ENCODE measurements at regions not wholly inside any gene's neighbourhood (a gene's known extent, or its start where the extent isn't known, plus 50 kb on each side); places are given as distances from the start of the nearest gene placed in this dataset.

DNA sequence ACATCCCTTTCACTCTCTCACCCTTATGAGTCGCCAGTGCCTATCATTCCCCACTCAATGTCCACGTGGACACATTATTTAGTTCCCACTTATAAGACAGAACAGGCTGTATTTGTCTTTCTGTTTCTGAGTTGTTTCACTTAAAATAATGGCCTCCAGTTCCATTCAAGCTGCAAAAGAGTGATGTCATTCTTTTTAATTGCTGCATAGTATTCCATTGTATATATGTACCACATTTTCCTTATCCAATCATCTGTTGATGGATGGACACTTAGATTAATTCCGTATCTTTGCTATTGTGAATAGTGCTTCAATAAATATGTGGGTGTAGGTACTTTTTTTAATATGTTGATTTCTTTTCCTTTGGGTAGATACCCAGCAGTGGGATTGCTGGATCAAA lies 79.1 kb downstream of the ZNF365 start:
- Histone ChIP-seq H3K27me3 (no peaks in the 10 kb centered on the region), H3K36me3 (replicated peaks in 1 of 2; ENCODE audit: insufficient read depth in 1 of 2, low read depth in 2 of 2) (no peaks in the 10 kb centered on the region), H3K27ac (no peak overlapping the region), H3K9me3 (no peaks in the 10 kb centered on the region), H3K4me1 (no peaks in the 10 kb centered on the region), H3K4me3 (no peak overlapping the region)
- TF ChIP-seq POLR2A (IDR thresholded peaks at IDR 0.05), result no peak
- TF ChIP-seq, protein P1, sequence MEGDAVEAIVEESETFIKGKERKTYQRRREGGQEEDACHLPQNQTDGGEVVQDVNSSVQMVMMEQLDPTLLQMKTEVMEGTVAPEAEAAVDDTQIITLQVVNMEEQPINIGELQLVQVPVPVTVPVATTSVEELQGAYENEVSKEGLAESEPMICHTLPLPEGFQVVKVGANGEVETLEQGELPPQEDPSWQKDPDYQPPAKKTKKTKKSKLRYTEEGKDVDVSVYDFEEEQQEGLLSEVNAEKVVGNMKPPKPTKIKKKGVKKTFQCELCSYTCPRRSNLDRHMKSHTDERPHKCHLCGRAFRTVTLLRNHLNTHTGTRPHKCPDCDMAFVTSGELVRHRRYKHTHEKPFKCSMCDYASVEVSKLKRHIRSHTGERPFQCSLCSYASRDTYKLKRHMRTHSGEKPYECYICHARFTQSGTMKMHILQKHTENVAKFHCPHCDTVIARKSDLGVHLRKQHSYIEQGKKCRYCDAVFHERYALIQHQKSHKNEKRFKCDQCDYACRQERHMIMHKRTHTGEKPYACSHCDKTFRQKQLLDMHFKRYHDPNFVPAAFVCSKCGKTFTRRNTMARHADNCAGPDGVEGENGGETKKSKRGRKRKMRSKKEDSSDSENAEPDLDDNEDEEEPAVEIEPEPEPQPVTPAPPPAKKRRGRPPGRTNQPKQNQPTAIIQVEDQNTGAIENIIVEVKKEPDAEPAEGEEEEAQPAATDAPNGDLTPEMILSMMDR (IDR thresholded peaks at IDR 0.05), result no peak
- intact Hi-C loops (cut with DNase I), result no loop called here
- ATAC-seq (no peak), DNase-seq (no peak)
- 68 to 83% methylated on average over 3 of the region's 3 CpGs for WGBS, 2 donors

DNA sequence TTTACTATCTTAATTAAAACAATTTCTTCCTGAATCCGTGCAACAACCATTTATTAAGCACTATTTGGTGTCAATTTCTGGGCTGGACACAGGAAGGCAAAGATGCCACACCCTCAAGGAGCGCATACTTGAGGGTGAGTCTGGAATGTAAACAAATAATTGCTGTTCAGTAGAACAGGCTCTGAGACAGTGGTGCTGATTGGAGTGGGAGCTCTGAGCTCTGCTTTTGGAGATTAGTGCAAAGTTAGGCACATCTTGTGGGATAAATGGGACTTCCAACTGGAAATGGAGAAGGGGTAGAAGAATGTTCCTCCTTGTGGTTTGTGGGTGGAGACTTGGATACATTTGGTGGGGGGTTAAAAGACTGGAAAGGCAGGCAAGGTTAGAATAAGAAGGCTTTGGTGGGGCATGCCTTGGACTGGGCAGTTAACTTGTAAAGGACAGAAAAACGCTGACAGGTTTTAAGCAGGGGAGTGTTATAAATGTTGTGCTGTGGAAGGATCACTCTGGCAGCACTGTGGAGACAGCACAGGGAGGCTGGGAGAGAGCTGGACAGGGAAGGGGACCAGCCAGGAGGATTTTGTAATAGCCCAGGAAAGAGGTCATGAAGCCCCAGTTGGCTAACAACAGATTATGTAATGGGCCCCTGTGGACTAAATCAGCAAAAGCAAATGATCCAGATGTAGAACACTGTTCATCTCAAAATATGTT lies 80.7 kb downstream of the ZNF365 start:
- ATAC-seq, result peak; percentile 52
- Histone ChIP-seq H3K27ac (no peak overlapping the region), H3K4me1 (no peaks in the 10 kb centered on the region), H3K9me3 (no peaks in the 10 kb centered on the region), H3K4me3 (no peak overlapping the region), H3K36me3 (replicated peaks in 1 of 2; ENCODE audit: insufficient read depth in 1 of 2, low read depth in 2 of 2) (no peaks in the 10 kb centered on the region), H3K27me3 (no peaks in the 10 kb centered on the region)
- DNase-seq, result peak in 2 of 4 donors; percentile 8 to 28
- TF ChIP-seq, protein P1 (IDR thresholded peaks at IDR 0.05), result no peak
- intact Hi-C loops (cut with DNase I), result no loop called here
- 45 to 52% methylated on average over 3 of the region's 3 CpGs for WGBS, 2 donors

DNA sequence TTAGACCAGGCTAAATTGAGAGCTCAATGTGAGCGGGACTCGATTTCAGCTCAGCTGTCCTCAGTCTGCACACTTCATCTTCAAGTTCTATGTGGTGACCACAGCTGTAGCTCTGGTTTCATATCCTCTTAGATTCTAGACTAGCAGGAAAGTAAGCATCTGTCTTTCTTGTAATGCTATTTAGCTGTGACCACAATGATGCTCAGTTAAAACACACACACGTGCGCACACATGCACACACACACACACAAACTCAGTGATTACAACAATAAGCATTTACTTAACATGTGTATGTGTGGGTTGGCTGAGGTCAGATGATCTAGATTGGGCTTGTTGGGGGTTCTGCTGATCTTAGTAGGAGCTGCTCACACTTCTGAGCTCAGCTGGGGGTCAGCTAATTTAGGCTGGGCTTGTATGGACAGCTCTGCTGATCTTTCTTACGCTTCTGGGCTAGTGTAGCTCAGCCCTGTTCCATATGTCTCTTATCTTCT lies 82.5 kb downstream of the ZNF365 start:
- Histone ChIP-seq H3K27ac (no peak overlapping the region), H3K9me3 (no peaks in the 10 kb centered on the region), H3K27me3 (no peaks in the 10 kb centered on the region), H3K36me3 (replicated peaks in 1 of 2; ENCODE audit: insufficient read depth in 1 of 2, low read depth in 2 of 2) (no peaks in the 10 kb centered on the region), H3K4me3 (no peak overlapping the region), H3K4me1 (no peaks in the 10 kb centered on the region)
- DNase-seq, result peak in 1 of 4 donors; percentile 24
- intact Hi-C loops (cut with DNase I), result no loop called here
- TF ChIP-seq, protein P1 (IDR thresholded peaks at IDR 0.05), result no peak
- no peak for TF ChIP-seq POLR2A (IDR thresholded peaks at IDR 0.05)
- ATAC-seq, result no peak
- 64 to 77% methylated on average over 5 of the region's 5 CpGs for WGBS, 2 donors

DNA sequence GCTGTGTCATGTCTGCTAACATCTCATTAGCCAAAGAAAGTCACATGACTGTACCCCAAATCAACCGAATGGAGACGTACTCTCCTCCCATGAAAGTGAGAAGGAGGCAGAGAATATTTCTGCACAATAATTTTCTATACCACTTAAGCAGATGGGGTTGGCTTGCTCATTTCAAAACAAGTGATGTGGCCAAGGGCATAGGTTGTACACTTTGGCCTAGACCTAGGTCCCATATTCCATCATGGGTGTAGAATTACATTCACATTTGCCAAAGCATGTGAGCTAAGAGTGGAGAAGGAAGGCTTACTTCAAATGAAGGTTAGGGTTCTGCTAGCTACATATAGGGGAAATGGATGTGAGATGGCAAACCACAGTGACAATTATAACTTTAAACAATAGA lies 83.0 kb downstream of the ZNF365 start:
- no peak for ATAC-seq
- H3K27ac ChIP-seq, result no peak overlapping the region
- intact Hi-C loops (cut with DNase I), result no loop called here

More for the DNA sequence above, 83.0 kb downstream of the ZNF365 start:
- Histone ChIP-seq H3K9me3 (no peaks in the 10 kb centered on the region), H3K4me3 (no peak overlapping the region), H3K4me1 (no peaks in the 10 kb centered on the region), H3K36me3 (replicated peaks in 1 of 2; ENCODE audit: insufficient read depth in 1 of 2, low read depth in 2 of 2) (no peaks in the 10 kb centered on the region), H3K27me3 (no peaks in the 10 kb centered on the region)
- WGBS, 2 donors, result 72 to 86% methylated on average over 2 of the region's 2 CpGs
- DNase-seq, result no peak
- no peak for TF ChIP-seq POLR2A (IDR thresholded peaks at IDR 0.05)
- TF ChIP-seq, protein P1 (IDR thresholded peaks at IDR 0.05), result no peak

Measured in body of pancreas (tissue), 4 donors.